ENCODE measurements at regions not wholly inside any gene's neighbourhood (a gene's known extent, or its start where the extent isn't known, plus 50 kb on each side); places are given as distances from the start of the nearest gene placed in this dataset.

GRCh38 chr11:112563808-112564207 lies 303.1 kb upstream of the PLET1 start:
- no peaks in the 10 kb centered on the region for H4K20me1 ChIP-seq (ENCODE audit: insufficient read depth)
- POLR2A ChIA-PET, result no interaction called here
- H3K36me3 ChIP-seq (ENCODE audit: control insufficient read depth in 1 of 2, insufficient read depth in 2 of 2, low read length in 2 of 2), result no peaks in the 10 kb centered on the region
- no peak for TF ChIP-seq CEBPB (IDR thresholded peaks at IDR 0.05; ENCODE audit: low read depth)
- TF ChIP-seq SP1 (IDR thresholded peaks at IDR 0.05; ENCODE audit: low read depth), result no peak
- no peak for TF ChIP-seq FOSL1 (IDR thresholded peaks at IDR 0.05; ENCODE audit: low read depth)
- TF ChIP-seq CBX3 (IDR thresholded peaks at IDR 0.05; ENCODE audit: low read depth), result no peak
- no peak for TF ChIP-seq MAX (IDR thresholded peaks at IDR 0.05)
- no peak for TF ChIP-seq POLR2AphosphoS5 (IDR thresholded peaks at IDR 0.05; ENCODE audit: low read depth, low read length)
- TF ChIP-seq, protein P1, sequence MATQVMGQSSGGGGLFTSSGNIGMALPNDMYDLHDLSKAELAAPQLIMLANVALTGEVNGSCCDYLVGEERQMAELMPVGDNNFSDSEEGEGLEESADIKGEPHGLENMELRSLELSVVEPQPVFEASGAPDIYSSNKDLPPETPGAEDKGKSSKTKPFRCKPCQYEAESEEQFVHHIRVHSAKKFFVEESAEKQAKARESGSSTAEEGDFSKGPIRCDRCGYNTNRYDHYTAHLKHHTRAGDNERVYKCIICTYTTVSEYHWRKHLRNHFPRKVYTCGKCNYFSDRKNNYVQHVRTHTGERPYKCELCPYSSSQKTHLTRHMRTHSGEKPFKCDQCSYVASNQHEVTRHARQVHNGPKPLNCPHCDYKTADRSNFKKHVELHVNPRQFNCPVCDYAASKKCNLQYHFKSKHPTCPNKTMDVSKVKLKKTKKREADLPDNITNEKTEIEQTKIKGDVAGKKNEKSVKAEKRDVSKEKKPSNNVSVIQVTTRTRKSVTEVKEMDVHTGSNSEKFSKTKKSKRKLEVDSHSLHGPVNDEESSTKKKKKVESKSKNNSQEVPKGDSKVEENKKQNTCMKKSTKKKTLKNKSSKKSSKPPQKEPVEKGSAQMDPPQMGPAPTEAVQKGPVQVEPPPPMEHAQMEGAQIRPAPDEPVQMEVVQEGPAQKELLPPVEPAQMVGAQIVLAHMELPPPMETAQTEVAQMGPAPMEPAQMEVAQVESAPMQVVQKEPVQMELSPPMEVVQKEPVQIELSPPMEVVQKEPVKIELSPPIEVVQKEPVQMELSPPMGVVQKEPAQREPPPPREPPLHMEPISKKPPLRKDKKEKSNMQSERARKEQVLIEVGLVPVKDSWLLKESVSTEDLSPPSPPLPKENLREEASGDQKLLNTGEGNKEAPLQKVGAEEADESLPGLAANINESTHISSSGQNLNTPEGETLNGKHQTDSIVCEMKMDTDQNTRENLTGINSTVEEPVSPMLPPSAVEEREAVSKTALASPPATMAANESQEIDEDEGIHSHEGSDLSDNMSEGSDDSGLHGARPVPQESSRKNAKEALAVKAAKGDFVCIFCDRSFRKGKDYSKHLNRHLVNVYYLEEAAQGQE (IDR thresholded peaks at IDR 0.05; ENCODE audit: low read depth), result no peak
- TF ChIP-seq EZH2 (IDR thresholded peaks at IDR 0.05), result no peak
- TF ChIP-seq JUND (IDR thresholded peaks at IDR 0.05), result no peak
- TF ChIP-seq EGR1 (IDR thresholded peaks at IDR 0.05; ENCODE audit: low read depth), result no peak
- no peak overlapping the region for H3K4me2 ChIP-seq (ENCODE audit: low read length)
- no peak overlapping the region for H2AFZ ChIP-seq (ENCODE audit: low read depth, low read length, poor library complexity, severe bottlenecking)
- no peaks in the 10 kb centered on the region for H3K79me2 ChIP-seq (ENCODE audit: insufficient read depth, low read length)
- H3K27ac ChIP-seq (ENCODE audit: low read depth, low read length), result no peak overlapping the region
- ATAC-seq (no peak), DNase-seq (ENCODE audit: low read depth, low spot score) (no peak)
- intact Hi-C loops (cut with micrococcal nuclease), result no loop called here
- RAD21 ChIA-PET (ENCODE audit: low non-redundant PET in 1 of 2, low total read pairs in 2 of 2, uncharacterized antibody in 2 of 2, unreplicated experiment in 2 of 2), result no interaction called here
- no peak overlapping the region for H3K4me3 ChIP-seq (replicated peaks in 1 of 2; ENCODE audit: low read depth in 1 of 2, low read length in 2 of 2)
- no peaks in the 10 kb centered on the region for H3K9me2 ChIP-seq (ENCODE audit: insufficient read depth)
- CTCF ChIA-PET, result interaction anchor here (1.1 to 2.3 kb wide), 3 partner anchors 8 to 726 kb away, joined by 4 to 12 read pairs (median 5); no protein-coding TSS in a partner anchor
- BruUV-seq (replicated peaks), result no TSS peak
- H3K4me1 ChIP-seq (ENCODE audit: control insufficient read depth in 1 of 2, insufficient read depth in 2 of 2, low read length in 2 of 2), result no peaks in the 10 kb centered on the region
- H3K9ac ChIP-seq (ENCODE audit: low read length), result no peak overlapping the region
- peaks cover 32% of the 10 kb centered on the region for H3K27me3 ChIP-seq (ENCODE audit: insufficient read depth, low read length)
- no peaks in the 10 kb centered on the region for H3K9me3 ChIP-seq (ENCODE audit: control insufficient read depth in 1 of 2, insufficient read depth in 1 of 2, low read depth in 1 of 2, low read length in 2 of 2)

Measured in HCT116 (cell line).